Pancreas (tissue), 10 donors: ENCODE measurements at regions not wholly inside any gene's neighbourhood (a gene's known extent, or its start where the extent isn't known, plus 50 kb on each side); places are given as distances from the start of the nearest gene placed in this dataset.

ENCODE experiments used
- ATAC-seq, 4 donors: fragments of 200-7000 bp; cut with Tn5 transposase; one replicate each; pipeline versions ENCODE4 v1.8.0 to v1.9.1; 2020; ENCODE audit warnings: mild to moderate bottlenecking in 4 of 4, moderate library complexity in 4 of 4
- DNase-seq, 6 donors: peaks; one replicate each; pipeline ENCODE4 v3.0.0-alpha.2; 2020
- FAIRE-seq: peaks from 2 replicates; lab custom pipeline; 2012; peaks lifted over from hg19 to GRCh38; lab: Jason Lieb, UNC
- H3K27ac ChIP-seq, 4 donors: fragments of 200-600 bp; sonication (generic); 1 replicate in 3 of 4; 2 replicates in 1 of 4; pipeline versions ENCODE4 v1.5.0 to v1.8.0; 2020
- H3K27me3 ChIP-seq, 4 donors: fragments of 200-600 bp; one replicate each; pipeline ENCODE4 v1.8.0; 2021
- H3K36me3 ChIP-seq, 3 donors: fragments of 200-600 bp; sonication (generic) in 1 of 3; one replicate each; pipeline versions ENCODE4 v1.5.0 to v1.8.0; 2020 to 2021
- H3K4me1 ChIP-seq, 3 donors: fragments of 200-600 bp; one replicate each; pipeline ENCODE4 v1.8.0; 2021
- H3K4me3 ChIP-seq, 4 donors: fragments of 200-600 bp; sonication (generic) in 2 of 4; one replicate each; pipeline versions ENCODE4 v1.5.0 to v1.8.0; 2020 to 2021
- H3K9me3 ChIP-seq, 4 donors: fragments of 200-600 bp; one replicate each; pipeline ENCODE4 v1.8.0; 2021
- CTCF ChIP-seq, 4 donors: fragments of 200-600 bp; sonication (generic) in 3 of 4; IDR thresholded peaks; one replicate each; pipeline versions ENCODE4 v1.5.0 to v1.8.0; 2021; ENCODE audit warnings: antibody characterized with exemption in 4 of 4
- WGBS, 2 donors: extraction: QIAGEN DNeasy Blood & Tissue Kit; methylation state at CpG; one replicate each; pipeline ENCODE4 v1.1.7; 2013; 5-methylcytosine and 5-hydroxymethylcytosine counted together
- intact Hi-C, 3 donors: fragments of 100-400 bp; cut with DNase I; formaldehyde crosslinking; loops; one replicate each; pipeline versions ENCODE4 v1.11.1 to v1.14.2; 2022
- donor health status: healthy with polysubstance abuse.
- donor health status: DM: no; HTN: no; CAD: no; lungs with moderate emphysema.
- donor health status: DM: no; HTN: no; CAD: no.
- donor health status: control.
- donor health status: control.
- donor health status: Bipolar disorder and iron deficiency.
- donor health status: DM: yes; HTN: yes; CAD: no.
- donor health status: DM: no; HTN: no; CAD: no.
- donor health status: DM: no; HTN: no; CAD: no.
- donor health status: DM: yes; HTN: yes; CAD: no.

GRCh38 chr1:239558559-239558958 is 172.2 kb downstream of the CHRM3 start:
- intact Hi-C loops: no loop called here
- H3K9me3 ChIP-seq: no peaks in the 10 kb centered on the region
- peaks cover 0 to 9% (median 8%) of the 10 kb centered on the region in 3 donors for H3K4me1 ChIP-seq
- no peak for DNase-seq
- no peak for TF ChIP-seq CTCF (IDR thresholded peaks at IDR 0.05)
- H3K36me3 ChIP-seq: no peaks in the 10 kb centered on the region
- peak; percentile 58 to 74 (median 70) for ATAC-seq
- H3K27ac ChIP-seq: no peak overlapping the region
- H3K4me3 ChIP-seq: no peak overlapping the region
- no peak for FAIRE-seq
- no peaks in the 10 kb centered on the region for H3K27me3 ChIP-seq
- WGBS, 2 donors: 70 to 71% methylated on average over 2 of the region's 2 CpGs

- no peak for TF ChIP-seq CTCF (IDR thresholded peaks at IDR 0.05)
- intact Hi-C loops: no loop called here
- peak; percentile 28 to 49 (median 38) for ATAC-seq
Observed at GRCh38 chr1:239558991-239559390, 172.6 kb downstream of the CHRM3 start.

GRCh38 chr1:239560921-239561320 is 174.6 kb downstream of the CHRM3 start:
- Histone ChIP-seq H3K27me3 (no peaks in the 10 kb centered on the region), H3K9me3 (no peaks in the 10 kb centered on the region), H3K36me3 (no peaks in the 10 kb centered on the region), H3K4me3 (no peak overlapping the region), H3K27ac (no peak overlapping the region), H3K4me1 (peaks cover 0 to 9% (median 8%) of the 10 kb centered on the region in 3 donors)
- intact Hi-C loops: no loop called here
- WGBS, 2 donors: 90 to 91% methylated on average over 4 of the region's 4 CpGs
- no peak for DNase-seq
- no peak for TF ChIP-seq CTCF (IDR thresholded peaks at IDR 0.05)
- FAIRE-seq: no peak
- no peak for ATAC-seq

More at GRCh38 chr1:239558991-239559390, 172.6 kb downstream of the CHRM3 start:
- Histone ChIP-seq H3K36me3 (no peaks in the 10 kb centered on the region), H3K4me1 (peaks cover 0 to 9% (median 8%) of the 10 kb centered on the region in 3 donors), H3K27me3 (no peaks in the 10 kb centered on the region), H3K9me3 (no peaks in the 10 kb centered on the region), H3K27ac (no peak overlapping the region), H3K4me3 (no peak overlapping the region)
- no peak for DNase-seq
- no peak for FAIRE-seq

- intact Hi-C loops: no loop called here
- 65 to 67% methylated on average over 6 of the region's 6 CpGs for WGBS, 2 donors
- no peak overlapping the region for H3K4me3 ChIP-seq
- H3K27me3 ChIP-seq: no peaks in the 10 kb centered on the region
- FAIRE-seq: no peak
- no peaks in the 10 kb centered on the region for H3K36me3 ChIP-seq
- DNase-seq: no peak
- no peak for TF ChIP-seq CTCF (IDR thresholded peaks at IDR 0.05)
- H3K27ac ChIP-seq: no peak overlapping the region
- H3K9me3 ChIP-seq: no peaks in the 10 kb centered on the region
- no peak for ATAC-seq
- peaks cover 0 to 9% (median 8%) of the 10 kb centered on the region in 3 donors for H3K4me1 ChIP-seq
Observed at GRCh38 chr1:239562095-239562494, 175.7 kb downstream of the CHRM3 start.

- H3K9me3 ChIP-seq: no peaks in the 10 kb centered on the region
- no peak for TF ChIP-seq CTCF (IDR thresholded peaks at IDR 0.05)
- intact Hi-C loops: no loop called here
- 73 to 76% methylated on average over 2 of the region's 2 CpGs for WGBS, 2 donors
- H3K4me3 ChIP-seq: no peak overlapping the region
- H3K27me3 ChIP-seq: no peaks in the 10 kb centered on the region
- FAIRE-seq (peak; percentile 45), DNase-seq (no peak), ATAC-seq (no peak)
- no peak overlapping the region for H3K27ac ChIP-seq
- H3K4me1 ChIP-seq: peaks cover 0 to 6% (median 5%) of the 10 kb centered on the region in 3 donors
- H3K36me3 ChIP-seq: no peaks in the 10 kb centered on the region
Observed at GRCh38 chr1:239563681-239564080, 177.3 kb downstream of the CHRM3 start.
